Left cardiac atrium (tissue), 4 donors: ENCODE measurements at regions not wholly inside any gene's neighbourhood (a gene's known extent, or its start where the extent isn't known, plus 50 kb on each side); places are given as distances from the start of the nearest gene placed in this dataset.
A peak's percentile ranks its signal among the peaks of the same experiment; 100 is the strongest.

ENCODE experiments used
- ATAC-seq, 2 donors: fragments of 200-7000 bp; cut with Tn5 transposase; one replicate each; pipeline ENCODE4 v1.9.1; 2020; ENCODE audit warnings: mild to moderate bottlenecking in 2 of 2, moderate library complexity in 2 of 2
- DNase-seq: peaks from one replicate; pipeline ENCODE4 v3.0.0-alpha.2; 2020
- intact Hi-C, 2 donors: fragments of 100-400 bp; cut with DNase I; formaldehyde crosslinking; loops; one replicate each; pipeline versions ENCODE4 v1.14.1 to v1.15.1; 2022 to 2023
- donor health status: DM: no; HTN: yes; CAD: no.
- donor health status: DM: no; HTN: yes; CAD: no; lungs with severe emphysema.
- donor health status: DM: yes; HTN: yes; CAD: no.
- donor health status: Dilated cardiomyopathy.

DNA sequence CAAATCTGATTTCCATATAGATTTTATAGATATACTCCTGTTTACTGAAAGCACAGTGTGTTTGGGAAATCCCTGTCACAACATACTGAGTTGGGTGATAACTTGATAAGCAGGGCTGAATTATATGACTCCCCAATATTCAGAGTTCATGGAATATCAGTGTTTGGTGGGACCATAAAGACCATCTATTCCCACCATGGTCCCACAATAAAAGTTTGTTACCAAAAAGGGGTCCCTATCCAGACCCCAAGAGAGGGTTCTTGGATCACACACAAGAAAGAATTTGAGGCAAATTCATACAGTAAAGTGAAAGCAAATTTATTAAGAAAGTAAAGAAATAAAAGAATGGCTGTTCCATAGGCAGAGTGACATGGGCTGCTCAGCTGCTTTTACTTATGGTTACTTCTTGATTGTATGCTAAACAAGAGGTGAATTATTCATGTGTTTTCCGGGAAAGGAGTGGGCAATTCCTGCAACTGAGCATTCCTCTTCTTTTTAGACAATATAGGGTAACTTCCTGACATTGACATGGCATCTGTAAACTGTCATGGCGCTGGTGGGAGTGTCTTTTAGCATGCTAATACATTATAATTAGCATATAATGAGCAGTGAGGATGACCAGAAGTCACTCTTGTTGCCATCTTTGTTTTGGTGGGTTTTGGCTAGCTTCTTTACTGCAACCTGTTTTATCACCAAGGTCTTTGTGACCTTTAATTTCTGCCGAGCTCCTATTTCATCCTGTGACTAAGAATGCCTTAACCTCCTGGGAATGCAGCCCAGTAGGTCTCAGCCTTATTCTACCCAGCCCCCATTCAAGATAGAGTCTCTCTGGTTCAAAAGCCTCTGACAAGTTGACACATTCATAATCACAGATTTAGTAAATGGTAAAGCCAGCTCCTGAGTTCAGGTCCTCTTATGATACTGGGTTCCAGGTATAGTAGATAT is 240.6 kb upstream of the PDGFD start:
- no peak for DNase-seq
- intact Hi-C loops, result no loop called here
- no peak for ATAC-seq

DNA sequence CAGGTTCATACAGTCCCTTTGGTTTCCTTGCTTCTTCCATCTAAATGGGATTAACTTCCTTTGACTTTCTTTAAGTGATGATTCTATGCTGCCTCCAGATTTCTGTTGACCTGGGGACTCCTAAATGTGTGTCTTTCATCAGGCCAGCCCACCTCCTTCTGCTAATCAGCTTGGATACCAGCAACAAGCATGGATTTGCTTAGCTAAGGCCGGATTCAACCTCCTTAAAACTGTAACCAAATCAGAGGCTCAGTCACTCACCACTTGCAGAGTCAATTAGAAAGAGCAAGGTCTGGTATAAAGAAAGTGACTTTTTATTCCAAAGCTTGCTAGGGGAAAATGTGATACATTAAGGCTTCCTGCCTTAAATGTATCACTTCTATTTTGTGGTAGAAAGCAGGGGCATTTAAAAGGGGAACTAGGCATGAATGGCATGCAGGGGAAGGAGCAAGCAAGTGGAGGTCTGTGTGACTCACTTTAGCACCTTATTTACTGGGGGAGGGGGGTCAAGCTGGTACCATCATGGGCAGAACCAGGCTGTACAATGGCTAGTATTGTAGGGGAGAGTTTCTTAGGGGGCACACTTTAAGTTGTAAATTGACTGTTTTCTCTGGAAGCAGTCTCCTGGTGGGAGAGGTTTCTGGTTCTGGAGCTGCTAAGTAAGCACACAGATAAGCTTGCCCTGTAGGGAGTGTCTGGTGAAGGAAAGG is 239.0 kb upstream of the PDGFD start:
- ATAC-seq, result no peak
- no peak for DNase-seq
- intact Hi-C loops, result no loop called here

DNA sequence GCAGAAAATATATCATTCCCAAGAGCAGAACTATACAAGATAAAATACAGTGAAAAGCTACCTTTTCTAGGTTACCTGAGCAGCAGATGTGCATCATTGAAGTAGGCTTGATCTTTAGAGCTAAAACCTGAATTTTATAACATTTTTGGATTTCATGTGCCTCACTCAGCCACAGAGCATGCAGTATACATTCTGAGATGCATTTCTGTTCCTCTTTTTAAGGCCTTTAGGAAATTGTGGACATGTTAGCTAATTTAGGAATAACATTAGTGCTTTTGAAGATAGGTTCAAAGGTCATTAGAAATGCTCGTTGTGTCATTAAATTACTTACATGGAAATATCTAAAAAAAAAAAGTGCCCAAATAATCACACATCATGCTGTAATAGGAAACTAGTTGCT is 230.6 kb upstream of the PDGFD start:
- ATAC-seq (no peak), DNase-seq (no peak)
- intact Hi-C loops, result no loop called here

DNA sequence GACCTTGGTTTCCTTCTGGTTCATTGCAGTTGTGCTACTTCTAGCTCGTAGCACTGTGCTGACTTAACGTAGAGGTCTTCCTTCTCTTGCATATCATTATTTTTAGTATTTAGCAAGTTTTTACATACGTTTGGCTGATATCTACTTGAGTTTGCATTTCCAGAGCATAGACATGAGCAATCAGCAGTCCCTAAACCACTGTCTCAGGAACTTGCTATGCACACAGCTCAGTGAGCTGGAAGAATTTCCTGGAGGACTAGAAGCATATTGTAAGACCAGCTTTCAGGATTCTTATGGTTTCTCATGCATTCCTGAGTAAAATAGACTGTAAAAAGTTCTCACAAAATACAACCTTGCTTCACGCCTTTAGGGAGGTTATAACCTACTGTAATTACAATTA is 226.7 kb upstream of the PDGFD start:
- DNase-seq (no peak), ATAC-seq (no peak)
- intact Hi-C loops, result no loop called here

DNA sequence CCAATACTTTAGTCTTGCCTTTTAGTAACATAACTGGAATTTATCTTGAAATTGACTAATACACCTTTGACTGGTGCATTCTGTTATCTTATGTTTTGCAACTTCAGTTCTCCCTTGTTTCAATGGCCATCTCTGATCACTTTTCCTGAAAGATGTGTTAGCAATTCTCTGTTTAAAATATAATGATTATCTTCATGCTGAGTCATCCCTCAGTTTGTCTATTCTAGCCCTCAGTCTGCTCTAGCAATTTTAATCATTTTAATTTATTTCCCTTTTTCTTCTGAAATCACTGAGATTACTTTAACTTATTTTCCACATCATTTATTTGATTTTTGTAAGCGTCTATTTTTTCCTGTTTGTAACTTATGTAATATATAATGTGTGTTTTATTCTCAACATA is 221.9 kb upstream of the PDGFD start:
- no peak for ATAC-seq
- no peak for DNase-seq
- intact Hi-C loops, result no loop called here

DNA sequence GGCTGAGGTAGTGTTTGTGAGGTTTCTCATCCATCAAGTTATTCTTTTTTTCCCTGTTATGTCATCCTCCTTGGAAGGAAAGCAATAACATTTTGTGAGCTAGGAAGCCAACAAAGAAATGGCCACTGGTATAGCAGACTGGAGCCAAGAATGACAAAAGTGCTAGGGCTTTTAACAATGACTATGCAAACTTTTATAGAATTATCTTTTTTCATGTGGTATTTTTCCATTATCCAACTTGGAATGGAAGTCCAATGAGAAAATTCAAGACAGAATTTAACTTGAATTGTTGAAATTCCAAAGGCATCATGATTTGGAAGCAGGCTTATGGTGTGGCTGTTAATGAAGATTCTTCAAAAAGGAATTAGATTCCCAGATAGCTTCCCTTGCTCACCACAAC is 216.4 kb upstream of the PDGFD start:
- no peak for ATAC-seq
- intact Hi-C loops, result no loop called here
- DNase-seq, result no peak

DNA sequence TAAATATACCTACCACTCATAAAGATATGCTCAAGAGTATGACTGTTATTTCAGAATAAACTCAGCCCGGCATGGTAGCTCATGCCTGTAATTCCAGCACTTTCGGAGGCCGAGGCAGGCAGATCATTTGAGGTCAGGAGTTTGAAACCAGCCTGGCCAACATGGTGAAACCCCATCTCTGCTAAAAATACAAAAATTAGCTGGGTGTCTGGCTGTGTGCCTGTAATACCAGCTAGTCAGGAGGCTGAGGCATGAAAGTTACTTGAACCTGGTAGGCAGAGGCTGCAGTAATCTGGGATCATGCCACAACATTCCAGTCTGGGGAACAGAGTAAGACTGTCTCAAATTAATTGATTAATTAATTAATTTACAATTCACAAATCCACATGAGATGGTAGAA is 208.2 kb upstream of the PDGFD start:
- ATAC-seq (no peak), DNase-seq (no peak)
- intact Hi-C loops, result no loop called here

DNA sequence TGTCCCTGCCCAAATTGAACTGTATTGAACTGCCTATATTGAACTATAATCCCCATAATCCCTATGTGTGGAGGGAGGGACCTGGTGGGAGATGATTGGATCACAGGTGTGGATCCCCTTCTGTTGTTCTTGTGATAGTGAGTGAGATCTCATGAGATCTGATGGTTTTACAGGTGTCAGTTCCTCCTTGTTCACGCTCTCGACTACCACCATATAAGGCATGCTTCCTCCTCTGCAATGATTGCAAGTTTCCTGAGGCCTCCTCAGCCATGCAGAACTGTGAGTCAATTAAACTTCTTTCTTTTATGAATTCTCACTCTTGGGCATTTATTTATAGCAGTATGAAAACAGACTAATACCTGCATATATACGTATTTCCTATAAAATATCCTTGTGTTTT is 206.5 kb upstream of the PDGFD start:
- no peak for ATAC-seq
- intact Hi-C loops, result no loop called here
- no peak for DNase-seq

DNA sequence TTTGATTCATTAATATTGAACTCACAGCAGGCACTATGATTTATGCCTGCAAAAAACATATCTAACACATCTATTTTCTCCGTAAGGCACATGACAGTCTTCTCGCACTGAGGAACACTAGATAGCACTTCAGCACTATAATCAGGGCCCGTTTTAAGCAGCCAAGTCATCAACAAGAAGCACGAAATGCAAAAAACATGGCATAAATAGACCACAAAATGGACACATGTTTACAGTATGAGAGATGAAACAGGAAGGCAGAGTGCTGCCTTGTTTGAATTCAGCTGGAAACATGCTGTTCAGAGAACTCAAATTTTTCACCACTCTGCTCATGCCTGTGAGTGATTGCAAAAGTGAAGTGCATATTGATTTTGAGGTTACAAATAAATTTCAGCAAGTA is 205.8 kb upstream of the PDGFD start:
- DNase-seq (no peak), ATAC-seq (no peak)
- intact Hi-C loops, result no loop called here

DNA sequence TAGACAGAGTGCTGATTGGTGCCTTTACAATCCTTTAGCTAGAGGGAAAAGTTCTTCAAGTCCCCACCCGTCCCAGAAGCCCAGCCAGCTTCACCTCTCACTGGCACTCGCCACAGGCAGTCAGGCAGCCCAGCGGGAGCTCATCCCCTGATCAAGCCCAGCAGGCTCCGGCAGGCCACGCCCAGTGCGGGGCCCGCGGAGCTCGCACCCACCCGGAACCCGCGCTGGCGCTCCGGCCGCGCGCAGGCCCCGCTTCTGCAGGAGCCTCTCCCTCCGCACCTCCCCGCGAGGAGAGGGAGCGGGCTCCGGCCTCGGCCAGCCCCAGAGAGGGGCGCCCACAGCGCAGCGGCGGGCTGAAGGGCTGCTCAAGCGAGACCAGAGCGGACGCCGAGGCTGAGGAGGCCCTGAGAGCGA is 202.4 kb upstream of the PDGFD start:
- DNase-seq (no peak), ATAC-seq (no peak)
- intact Hi-C loops, result no loop called here

DNA sequence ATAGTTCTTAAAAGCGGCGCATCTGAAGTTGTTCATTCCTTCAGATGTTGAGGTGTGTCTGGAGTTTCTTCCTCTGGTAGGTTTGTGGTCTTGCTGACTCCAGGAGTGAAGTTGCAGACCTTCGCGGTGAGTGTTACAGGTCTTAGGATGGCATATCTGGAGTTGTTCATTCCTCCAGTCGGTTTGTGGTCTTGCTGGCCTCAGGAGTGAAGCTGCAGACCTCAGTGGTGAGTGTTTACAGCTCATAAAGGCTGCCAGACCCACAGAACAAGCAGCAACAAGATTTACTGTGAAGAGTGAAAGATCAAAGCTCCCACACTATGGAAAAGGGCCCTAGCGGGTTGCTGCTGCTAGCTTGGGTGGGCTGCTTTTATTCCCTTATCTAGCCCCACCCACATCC is 201.7 kb upstream of the PDGFD start:
- ATAC-seq (no peak), DNase-seq (no peak)
- intact Hi-C loops, result no loop called here

DNA sequence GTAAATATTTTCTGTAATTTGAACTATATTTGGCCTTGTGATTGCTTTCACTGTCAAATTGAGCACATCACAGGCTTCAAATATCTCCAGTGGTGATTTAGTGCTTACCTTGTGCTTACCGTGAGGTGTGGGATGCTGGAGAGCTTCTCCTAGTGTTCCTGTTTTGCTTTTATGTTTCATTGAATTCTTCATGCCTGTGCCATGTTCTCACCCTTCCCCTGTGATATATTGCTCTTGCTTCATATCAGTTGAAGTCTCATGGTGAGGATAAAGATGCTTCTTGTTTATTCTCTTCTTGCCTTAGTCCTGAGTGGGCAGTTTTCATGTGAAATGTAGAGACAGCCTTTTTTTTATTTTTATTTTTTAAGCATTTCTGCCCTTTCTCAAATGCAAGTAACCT is 198.0 kb upstream of the PDGFD start:
- intact Hi-C loops, result no loop called here
- DNase-seq (no peak), ATAC-seq (no peak)

DNA sequence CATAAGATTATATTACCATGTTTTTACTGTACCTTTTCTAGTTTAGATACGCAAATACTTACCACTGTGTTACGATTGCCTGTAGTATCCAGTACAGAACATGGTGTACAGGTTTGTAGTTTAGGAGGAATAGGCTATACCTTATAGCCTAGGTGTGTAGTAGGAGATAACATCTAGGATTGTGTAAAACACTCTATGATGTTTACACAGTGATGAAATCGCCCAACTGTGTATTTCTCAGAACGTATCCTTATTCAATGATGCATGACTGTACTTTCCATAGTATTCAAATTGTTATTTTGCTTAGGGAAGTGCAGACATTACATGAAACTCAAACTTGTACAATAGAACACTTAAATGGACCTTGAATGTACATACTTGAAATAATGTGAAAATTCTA is 188.1 kb upstream of the PDGFD start:
- DNase-seq (no peak), ATAC-seq (no peak)
- intact Hi-C loops, result no loop called here

DNA sequence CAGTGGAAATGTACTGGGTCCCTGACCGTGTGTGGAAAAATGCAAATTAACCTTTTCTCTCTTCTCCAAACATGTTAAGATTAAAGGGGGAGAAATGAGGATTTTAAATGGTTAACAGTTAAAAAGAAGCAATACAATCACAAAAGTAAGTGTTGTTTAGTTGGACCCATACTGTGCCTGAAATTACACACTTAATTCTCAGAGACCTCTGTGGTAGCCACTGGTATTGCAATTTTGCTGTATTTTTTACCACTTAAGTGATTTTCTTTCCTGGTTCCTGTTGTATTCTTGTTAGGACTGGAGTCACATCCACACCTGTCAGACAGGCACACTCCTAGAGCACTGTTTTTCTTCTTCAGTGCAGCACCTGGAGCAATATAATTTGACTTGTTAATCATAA is 179.6 kb upstream of the PDGFD start:
- no peak for DNase-seq
- ATAC-seq, result no peak
- intact Hi-C loops, result no loop called here

DNA sequence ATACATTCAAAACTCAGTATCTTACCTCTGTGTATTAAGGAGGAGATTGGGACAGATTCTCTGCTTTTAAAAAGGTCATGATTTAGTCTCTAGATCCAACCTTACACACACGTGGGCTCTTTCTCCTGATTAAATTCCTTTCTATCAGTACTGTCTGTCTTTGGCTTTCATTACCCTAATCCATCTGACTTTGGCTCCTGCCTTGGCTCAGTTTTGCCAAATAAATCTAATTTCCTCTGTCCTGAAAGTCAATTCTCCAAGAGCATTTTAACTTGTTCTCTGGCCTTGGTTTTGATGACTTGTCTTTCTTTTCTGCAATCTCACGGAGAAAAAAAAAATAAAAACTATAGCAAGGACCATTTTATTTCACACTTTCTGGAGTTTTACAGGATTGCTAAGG is 176.6 kb upstream of the PDGFD start:
- no peak for DNase-seq
- intact Hi-C loops, result no loop called here
- ATAC-seq, result no peak

DNA sequence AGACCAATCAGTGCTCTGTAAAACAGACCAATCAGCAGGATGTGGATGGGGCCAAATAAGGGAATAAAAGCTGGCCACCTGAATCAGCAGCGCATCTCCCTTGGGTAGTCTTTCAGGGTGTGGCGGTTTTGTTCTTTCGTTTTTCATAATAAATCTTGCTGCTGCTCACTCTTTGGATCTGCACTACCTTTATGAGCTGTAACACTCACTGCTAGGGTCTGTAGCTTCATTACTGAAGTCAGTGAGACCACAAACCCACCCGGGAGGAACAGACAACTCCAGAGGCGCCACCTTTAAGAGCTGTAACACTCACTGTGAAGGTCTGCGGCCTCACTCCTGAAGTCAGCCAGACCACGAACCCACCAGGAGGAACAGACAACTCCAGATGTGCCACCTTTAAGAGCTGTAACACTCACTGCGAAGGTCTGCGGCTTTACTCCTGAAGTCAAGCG is 175.5 kb upstream of the PDGFD start:
- intact Hi-C loops, result no loop called here
- no peak for DNase-seq
- ATAC-seq, result no peak

DNA sequence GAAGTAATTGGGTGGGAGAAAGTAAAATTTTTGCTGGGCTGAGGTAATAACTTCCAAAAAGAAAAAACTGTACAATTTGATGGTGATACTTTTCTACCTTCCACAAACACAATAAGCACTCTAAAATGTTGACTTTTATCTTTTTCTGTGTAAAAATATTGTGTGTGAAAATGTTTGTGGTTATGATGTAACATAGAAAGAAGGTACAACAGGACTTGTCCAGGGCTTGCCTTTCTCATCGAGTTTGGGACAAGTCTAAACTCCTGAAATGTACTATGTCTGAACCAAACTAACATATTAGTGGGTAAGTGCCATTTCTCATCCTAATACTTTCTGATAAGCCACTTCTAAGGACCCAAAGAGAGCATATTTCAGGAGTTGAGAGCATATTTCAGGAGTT is 174.2 kb upstream of the PDGFD start:
- intact Hi-C loops, result no loop called here
- no peak for ATAC-seq
- DNase-seq, result no peak

DNA sequence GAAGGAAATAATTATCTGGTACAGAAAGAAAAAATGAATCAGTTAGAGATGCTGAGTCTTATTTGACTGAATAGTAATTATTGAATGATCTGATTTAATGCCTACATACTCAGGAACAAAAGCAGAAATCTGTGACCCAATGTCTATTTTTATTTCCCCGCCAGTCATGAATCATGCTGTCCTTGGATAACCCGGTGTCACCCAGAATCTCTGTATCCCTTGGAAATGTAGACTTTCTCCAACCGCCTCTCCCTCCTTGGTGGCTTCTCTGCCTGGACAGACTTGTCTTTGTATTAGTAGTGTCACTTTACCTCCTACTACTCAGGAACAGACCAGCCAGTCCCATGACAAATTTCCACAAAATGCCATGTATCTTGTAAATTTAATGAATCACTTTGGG is 173.3 kb upstream of the PDGFD start:
- no peak for DNase-seq
- intact Hi-C loops, result no loop called here
- ATAC-seq, result peak in 1 of 2 donors; percentile 41

DNA sequence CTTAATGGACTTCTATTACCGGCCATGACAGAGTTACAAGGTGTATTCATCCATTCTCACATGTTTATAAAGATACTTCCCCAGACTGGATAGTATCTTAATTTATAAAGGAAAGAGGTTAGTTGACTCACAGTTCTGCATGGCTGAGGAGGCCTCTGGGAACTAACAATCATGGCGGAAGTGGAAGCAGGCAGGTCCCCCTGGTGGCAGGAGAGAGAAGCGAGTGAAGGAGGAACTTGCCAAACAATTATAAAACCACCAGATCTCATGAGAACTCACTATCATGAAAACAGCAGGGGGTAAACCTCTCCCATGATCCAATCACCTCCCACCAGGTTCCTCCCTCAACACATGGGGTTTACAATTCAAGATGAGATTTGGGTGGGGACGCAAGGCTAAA is 170.0 kb upstream of the PDGFD start:
- intact Hi-C loops, result no loop called here
- ATAC-seq (no peak), DNase-seq (no peak)

DNA sequence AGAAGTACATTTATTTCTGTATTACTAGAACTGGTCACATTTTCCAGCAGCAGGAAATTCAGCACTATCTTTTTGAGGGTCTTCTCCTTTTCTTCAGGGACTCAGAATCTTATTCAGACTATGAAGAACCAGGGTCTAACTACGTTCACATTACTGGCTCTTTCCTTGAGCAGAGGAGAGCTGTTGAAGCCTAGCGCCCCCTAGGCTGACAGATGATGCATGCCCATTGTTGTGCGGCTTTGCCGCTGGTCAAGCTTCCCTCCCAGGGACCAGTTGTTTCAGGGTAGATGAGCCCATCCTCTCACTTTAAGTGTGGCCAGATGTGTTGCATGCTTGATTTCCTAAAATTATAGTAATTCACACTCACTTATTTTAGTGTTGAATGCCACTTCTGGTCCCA is 168.2 kb upstream of the PDGFD start:
- intact Hi-C loops, result no loop called here
- DNase-seq (no peak), ATAC-seq (no peak)
